ENCODE measurements at regions not wholly inside any gene's neighbourhood (a gene's known extent, or its start where the extent isn't known, plus 50 kb on each side); places are given as distances from the start of the nearest gene placed in this dataset.

DNA sequence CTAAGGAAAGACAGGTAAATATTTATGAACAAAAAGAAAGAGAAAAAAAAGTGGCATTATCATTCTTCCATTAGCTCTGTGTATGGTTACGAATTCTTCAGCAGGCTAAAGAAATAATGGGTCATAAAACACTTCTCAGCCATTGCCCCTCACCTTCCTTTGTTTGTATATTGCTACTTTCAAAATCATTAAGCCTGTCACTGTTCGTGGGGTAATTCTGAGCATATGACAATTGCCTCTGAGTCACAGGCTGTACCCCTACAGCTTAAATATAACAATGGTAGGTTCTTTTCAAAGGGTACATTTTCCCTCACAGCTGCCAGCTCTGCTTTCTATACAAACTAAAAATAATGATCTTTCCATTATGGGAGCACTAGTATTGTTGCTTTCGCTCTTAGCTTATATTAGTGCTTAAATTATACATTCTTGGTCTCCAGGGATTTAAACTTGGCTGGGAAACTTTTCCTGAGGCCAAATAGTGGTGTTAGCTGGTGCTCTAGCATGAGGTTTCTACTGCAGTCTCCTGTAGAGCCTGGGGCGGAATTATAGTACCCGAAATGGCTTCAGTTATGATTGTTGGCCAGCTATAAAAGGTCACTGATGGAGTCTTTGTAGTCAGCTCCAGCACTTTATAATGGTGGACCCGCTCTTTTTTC lies 74.7 kb upstream of the CDH11 start:
- TF ChIP-seq, protein P1, sequence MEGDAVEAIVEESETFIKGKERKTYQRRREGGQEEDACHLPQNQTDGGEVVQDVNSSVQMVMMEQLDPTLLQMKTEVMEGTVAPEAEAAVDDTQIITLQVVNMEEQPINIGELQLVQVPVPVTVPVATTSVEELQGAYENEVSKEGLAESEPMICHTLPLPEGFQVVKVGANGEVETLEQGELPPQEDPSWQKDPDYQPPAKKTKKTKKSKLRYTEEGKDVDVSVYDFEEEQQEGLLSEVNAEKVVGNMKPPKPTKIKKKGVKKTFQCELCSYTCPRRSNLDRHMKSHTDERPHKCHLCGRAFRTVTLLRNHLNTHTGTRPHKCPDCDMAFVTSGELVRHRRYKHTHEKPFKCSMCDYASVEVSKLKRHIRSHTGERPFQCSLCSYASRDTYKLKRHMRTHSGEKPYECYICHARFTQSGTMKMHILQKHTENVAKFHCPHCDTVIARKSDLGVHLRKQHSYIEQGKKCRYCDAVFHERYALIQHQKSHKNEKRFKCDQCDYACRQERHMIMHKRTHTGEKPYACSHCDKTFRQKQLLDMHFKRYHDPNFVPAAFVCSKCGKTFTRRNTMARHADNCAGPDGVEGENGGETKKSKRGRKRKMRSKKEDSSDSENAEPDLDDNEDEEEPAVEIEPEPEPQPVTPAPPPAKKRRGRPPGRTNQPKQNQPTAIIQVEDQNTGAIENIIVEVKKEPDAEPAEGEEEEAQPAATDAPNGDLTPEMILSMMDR (conservative IDR thresholded peaks at IDR 0.05 in 1 of 2, IDR thresholded peaks at IDR 0.05 in 1 of 2; ENCODE audit: extremely low read depth in 1 of 2, insufficient read depth in 1 of 2, low read depth in 1 of 2, low read length in 2 of 2) = no peak
- TF ChIP-seq EZH2 (IDR thresholded peaks at IDR 0.05; ENCODE audit: borderline replicate concordance, low read length) = no peak
